Naive thymus-derived CD4-positive, alpha-beta T cell (primary cell): ENCODE measurements at regions not wholly inside any gene's neighbourhood (a gene's known extent, or its start where the extent isn't known, plus 50 kb on each side); places are given as distances from the start of the nearest gene placed in this dataset.

Source experiments
- ATAC-seq: fragments of 150-1000 bp; cut with Tn5 transposase; 2 replicates; pipeline ENCODE4 v1.10.0; 2021; ENCODE audit warnings: mild to moderate bottlenecking, moderate library complexity
- CTCF ChIA-PET: fragments of 350-600 bp; sonication (Branson Sonifier 250); formaldehyde crosslinking; loops from one replicate; lab custom pipeline; 2021; ENCODE audit warnings: antibody characterized with exemption; lab: Charles Lee
- POLR2A ChIA-PET: fragments of 350-600 bp; sonication (Branson Sonifier 250); formaldehyde crosslinking; loops from one replicate; lab custom pipeline; 2021; ENCODE audit warnings: antibody characterized with exemption, inconsistent platforms; lab: Charles Lee
- DNase-seq, 9 donors: peaks; one replicate each; pipeline versions ENCODE4 v3.0.0 to v3.0.0-alpha.2; 2020 to 2022; ENCODE audit warnings: mixed read lengths in 1 of 9
- H3K27ac ChIP-seq: one replicate; pipeline ENCODE4 v1.7.0; 2013; ENCODE audit warnings: mild to moderate bottlenecking, low read depth, low read length, moderate library complexity
- H3K27me3 ChIP-seq, 2 donors: one replicate each; pipeline ENCODE4 v1.7.0; 2013; ENCODE audit warnings: low read length in 2 of 2, mild to moderate bottlenecking in 2 of 2, moderate library complexity in 2 of 2; ENCODE audit not compliant: control insufficient read depth in 2 of 2, insufficient read depth in 2 of 2
- H3K36me3 ChIP-seq, 3 experiments: 1 replicate in 2 of 3; 2 replicates in 1 of 3; pipeline ENCODE4 v1.7.0; 2013; ENCODE audit warnings: low read length in 3 of 3, mild to moderate bottlenecking in 3 of 3, moderate library complexity in 1 of 3; ENCODE audit not compliant: insufficient read depth in 3 of 3, control insufficient read depth in 2 of 3
- H3K4me1 ChIP-seq, 2 donors: one replicate each; pipeline ENCODE4 v1.7.0; 2013; ENCODE audit warnings: low read length in 2 of 2, mild to moderate bottlenecking in 2 of 2, moderate library complexity in 1 of 2; ENCODE audit not compliant: control insufficient read depth in 2 of 2, insufficient read depth in 2 of 2
- H3K4me3 ChIP-seq: 2 replicates; pipeline ENCODE4 v1.7.0; 2013; ENCODE audit warnings: mild to moderate bottlenecking, low read length
- H3K9me3 ChIP-seq, 3 experiments: 1 replicate in 2 of 3; 2 replicates in 1 of 3; pipeline ENCODE4 v1.7.0; 2013; ENCODE audit warnings: low read length in 3 of 3; ENCODE audit not compliant: control insufficient read depth in 2 of 3
- H3K27ac Mint-ChIP-seq, 9 donors: one replicate each; pipeline ENCODE4 v1.8.0; 2020 to 2022; ENCODE audit warnings: mixed read lengths in 9 of 9, mild to moderate bottlenecking in 8 of 9, moderate library complexity in 5 of 9, inconsistent platforms in 2 of 9
- H3K27me3 Mint-ChIP-seq, 5 donors: one replicate each; pipeline ENCODE4 v1.8.0; 2021 to 2022; ENCODE audit warnings: mixed read lengths in 5 of 5, mild to moderate bottlenecking in 1 of 5
- H3K36me3 Mint-ChIP-seq, 5 donors: one replicate each; pipeline ENCODE4 v1.8.0; 2020 to 2022; ENCODE audit warnings: mixed read lengths in 5 of 5, mild to moderate bottlenecking in 3 of 5, inconsistent platforms in 1 of 5
- H3K4me1 Mint-ChIP-seq, 7 donors: one replicate each; pipeline ENCODE4 v1.8.0; 2020 to 2022; ENCODE audit warnings: mixed read lengths in 7 of 7, mild to moderate bottlenecking in 3 of 7, inconsistent platforms in 1 of 7
- H3K4me3 Mint-ChIP-seq, 10 donors: one replicate each; pipeline ENCODE4 v1.8.0; 2020 to 2022; ENCODE audit warnings: mild to moderate bottlenecking in 10 of 10, mixed read lengths in 10 of 10, moderate library complexity in 6 of 10, inconsistent platforms in 2 of 10
- H3K9me3 Mint-ChIP-seq, 11 donors: one replicate each; pipeline ENCODE4 v1.8.0; 2020 to 2022; ENCODE audit warnings: mixed read lengths in 11 of 11, mild to moderate bottlenecking in 4 of 11, inconsistent platforms in 1 of 11, moderate library complexity in 1 of 11
- intact Hi-C, 2 donors: fragments of 100-400 bp; cut with micrococcal nuclease; formaldehyde crosslinking; loops; one replicate each; pipeline ENCODE4 v1.15.1; 2023

GRCh38 chr22:49021131-49021925 is 806.3 kb downstream of the BRD1 start:
- Histone ChIP-seq H3K9me3 (no peaks in the 10 kb centered on the region), H3K4me1 (no peaks in the 10 kb centered on the region), H3K27me3 (no peaks in the 10 kb centered on the region), H3K27ac (no peak overlapping the region), H3K36me3 (no peaks in the 10 kb centered on the region), H3K4me3 (no peak overlapping the region)
- H3K4me3 Mint-ChIP-seq, result no peak overlapping the region
- intact Hi-C loops, result no loop called here
- ATAC-seq (no peak), DNase-seq (no peak)
- no peak overlapping the region for H3K27ac Mint-ChIP-seq
- H3K4me1 Mint-ChIP-seq, result no peaks in the 10 kb centered on the region
- no peaks in the 10 kb centered on the region for H3K36me3 Mint-ChIP-seq
- ChIA-PET CTCF (no interaction called here), POLR2A (no interaction called here)
- H3K27me3 Mint-ChIP-seq, result no peaks in the 10 kb centered on the region
- H3K9me3 Mint-ChIP-seq, result no peaks in the 10 kb centered on the region

DNA sequence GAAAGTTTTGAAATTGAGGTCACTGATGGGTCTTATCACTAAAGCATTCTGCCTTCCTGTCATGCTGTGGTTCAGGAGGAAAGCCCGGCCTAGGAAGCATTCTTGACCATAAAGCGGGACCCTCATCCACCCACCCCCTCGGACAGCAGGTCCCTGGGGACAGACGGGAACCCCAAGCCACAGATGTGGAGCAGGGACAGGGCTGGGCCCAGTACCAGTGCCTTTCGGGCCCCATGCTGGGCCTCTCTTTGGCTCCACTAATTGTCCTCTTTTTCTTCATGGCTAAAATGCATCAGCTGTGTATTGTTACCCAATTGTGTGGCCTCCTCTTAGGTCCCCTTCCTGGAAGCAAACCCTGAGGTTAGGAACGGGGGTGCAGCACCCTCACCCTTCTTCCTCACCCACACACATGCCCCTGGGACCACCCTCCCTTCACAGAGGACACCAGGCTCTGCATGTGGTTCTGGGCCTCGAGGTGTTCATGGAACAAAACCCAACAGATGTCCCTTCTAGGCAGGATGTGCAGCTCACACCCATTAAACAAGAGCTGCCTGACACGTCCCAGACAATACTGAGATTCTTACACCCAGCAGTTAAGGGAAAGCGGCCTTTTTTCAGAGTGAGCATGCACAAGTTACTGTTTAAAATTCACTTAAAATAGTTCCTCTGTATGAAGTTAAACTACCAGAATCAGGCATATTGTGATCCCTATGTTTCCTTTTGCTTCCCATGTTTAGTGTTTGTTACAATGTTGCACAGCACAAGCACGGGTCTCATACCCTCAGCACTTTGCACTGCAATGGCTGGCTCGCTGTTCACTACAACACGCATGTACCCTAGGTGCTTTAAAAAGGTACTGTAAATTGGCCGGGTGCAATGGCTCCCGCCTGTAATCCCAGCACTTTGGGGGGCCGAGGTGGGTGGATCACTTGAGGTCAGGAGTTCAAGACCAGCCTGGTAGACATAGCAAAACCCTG is 807.6 kb downstream of the BRD1 start:
- Histone ChIP-seq H3K4me3 (no peak overlapping the region), H3K9me3 (no peaks in the 10 kb centered on the region), H3K27ac (no peak overlapping the region), H3K4me1 (no peaks in the 10 kb centered on the region), H3K36me3 (no peaks in the 10 kb centered on the region), H3K27me3 (no peaks in the 10 kb centered on the region)
- ChIA-PET CTCF (no interaction called here), POLR2A (no interaction called here)
- Mint-ChIP-seq H3K27ac (no peak overlapping the region), H3K36me3 (no peaks in the 10 kb centered on the region), H3K9me3 (no peaks in the 10 kb centered on the region), H3K4me1 (no peaks in the 10 kb centered on the region), H3K27me3 (no peaks in the 10 kb centered on the region), H3K4me3 (no peak overlapping the region)
- DNase-seq (no peak), ATAC-seq (no peak)
- intact Hi-C loops, result no loop called here

- no peaks in the 10 kb centered on the region for H3K27me3 Mint-ChIP-seq
- Histone ChIP-seq H3K9me3 (no peaks in the 10 kb centered on the region), H3K4me1 (no peaks in the 10 kb centered on the region), H3K36me3 (no peaks in the 10 kb centered on the region), H3K27ac (no peak overlapping the region), H3K27me3 (no peaks in the 10 kb centered on the region), H3K4me3 (no peak overlapping the region)
- no peak overlapping the region for H3K4me3 Mint-ChIP-seq
- no peak for ATAC-seq
- intact Hi-C loops, result no loop called here
- no peaks in the 10 kb centered on the region for H3K9me3 Mint-ChIP-seq
- no peak overlapping the region for H3K27ac Mint-ChIP-seq
- no peak for DNase-seq
- no peaks in the 10 kb centered on the region for H3K4me1 Mint-ChIP-seq
- ChIA-PET POLR2A (no interaction called here), CTCF (no interaction called here)
- no peaks in the 10 kb centered on the region for H3K36me3 Mint-ChIP-seq
Observed at GRCh38 chr22:49018601-49019000, 809.1 kb downstream of the BRD1 start.

GRCh38 chr22:49017482-49018329 is 810.0 kb downstream of the BRD1 start:
- CTCF ChIA-PET, result no interaction called here

DNA sequence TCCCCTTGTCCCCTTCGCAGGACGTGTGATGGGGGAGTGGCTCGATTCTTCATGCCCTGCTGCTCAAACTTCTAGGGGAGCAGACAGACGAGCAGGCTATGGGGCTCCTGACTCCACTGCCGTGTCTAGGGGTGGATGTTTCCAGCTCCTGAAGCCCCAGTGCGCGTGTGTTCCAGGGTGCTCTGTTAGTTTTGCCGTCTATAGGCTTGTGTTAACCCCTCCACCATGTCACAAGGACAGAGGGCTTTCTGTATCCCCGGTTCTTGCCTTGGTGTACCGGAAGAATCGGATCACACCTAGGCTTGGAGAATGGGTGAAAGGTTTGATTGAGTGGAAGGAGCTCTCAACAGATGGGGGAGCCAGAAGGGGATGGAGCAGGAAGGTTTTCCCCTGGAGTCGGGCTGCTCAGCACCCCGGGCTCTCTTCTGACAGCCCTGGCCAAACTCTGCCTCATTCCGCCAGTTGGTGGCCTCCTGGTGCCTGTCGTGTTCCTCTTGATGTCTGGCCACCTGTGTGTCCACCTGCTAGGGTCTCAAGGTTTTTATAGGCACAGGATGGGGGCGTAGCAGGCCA is 810.7 kb downstream of the BRD1 start:
- peaks cover 0 to 3% (median 0%) of the 10 kb centered on the region in 5 donors for H3K27me3 Mint-ChIP-seq
- H3K9me3 Mint-ChIP-seq, result no peaks in the 10 kb centered on the region
- no peaks in the 10 kb centered on the region for H3K36me3 Mint-ChIP-seq
- ChIA-PET POLR2A (no interaction called here), CTCF (no interaction called here)
- H3K27ac Mint-ChIP-seq, result no peak overlapping the region
- Histone ChIP-seq H3K36me3 (no peaks in the 10 kb centered on the region), H3K27ac (no peak overlapping the region), H3K27me3 (no peaks in the 10 kb centered on the region), H3K9me3 (no peaks in the 10 kb centered on the region), H3K4me3 (no peak overlapping the region), H3K4me1 (no peaks in the 10 kb centered on the region)
- H3K4me1 Mint-ChIP-seq, result no peaks in the 10 kb centered on the region
- ATAC-seq (no peak), DNase-seq (no peak)
- intact Hi-C loops, result no loop called here
- no peak overlapping the region for H3K4me3 Mint-ChIP-seq

More at GRCh38 chr22:49017482-49018329, 810.0 kb downstream of the BRD1 start:
- H3K27me3 Mint-ChIP-seq, result no peaks in the 10 kb centered on the region
- H3K36me3 ChIP-seq, result no peaks in the 10 kb centered on the region
- H3K4me1 ChIP-seq, result no peaks in the 10 kb centered on the region
- H3K4me1 Mint-ChIP-seq, result no peaks in the 10 kb centered on the region
- ATAC-seq, result no peak
- DNase-seq, result no peak
- POLR2A ChIA-PET, result no interaction called here
- no peak overlapping the region for H3K4me3 Mint-ChIP-seq
- no peaks in the 10 kb centered on the region for H3K27me3 ChIP-seq
- no peak overlapping the region for H3K27ac Mint-ChIP-seq
- no peak overlapping the region for H3K4me3 ChIP-seq
- no peaks in the 10 kb centered on the region for H3K9me3 ChIP-seq
- H3K36me3 Mint-ChIP-seq, result no peaks in the 10 kb centered on the region
- no peaks in the 10 kb centered on the region for H3K9me3 Mint-ChIP-seq
- H3K27ac ChIP-seq, result no peak overlapping the region
- intact Hi-C loops, result no loop called here
